ENCODE measurements at regions not wholly inside any gene's neighbourhood (a gene's known extent, or its start where the extent isn't known, plus 50 kb on each side); places are given as distances from the start of the nearest gene placed in this dataset.
"Not testable (repeated sequence)": the region's sequence is repeated elsewhere in the genome, so short reads cannot be mapped to it uniquely, and the experiment has no call there.

GRCh38 chr3:139136469-139137202, 91.9 kb upstream of the PRR23C start:
- H3K9me3 Mint-ChIP-seq: no peaks in the 10 kb centered on the region
- H3K9me3 ChIP-seq (ENCODE audit: low read depth): no peaks in the 10 kb centered on the region
- H3F3A ChIP-seq (ENCODE audit: low read depth): no peaks in the 10 kb centered on the region
- no peaks in the 10 kb centered on the region for H3K36me3 ChIP-seq
- no peaks in the 10 kb centered on the region for H3K4me1 Mint-ChIP-seq
- H4K20me1 ChIP-seq (ENCODE audit: low read depth): no peaks in the 10 kb centered on the region
- no peak overlapping the region for H3K4me3 ChIP-seq
- TF ChIP-seq EZH2phosphoT487 (IDR thresholded peaks at IDR 0.05): no peak
- no peak for TF ChIP-seq EZH2 (IDR thresholded peaks at IDR 0.05)
- no peak for TF ChIP-seq CTCF (IDR thresholded peaks at IDR 0.05)
- peaks cover 2% of the 10 kb centered on the region for H3K27me3 Mint-ChIP-seq (ENCODE audit: insufficient read depth, low read depth)
- H3K27me3 ChIP-seq: no peaks in the 10 kb centered on the region
- no peaks in the 10 kb centered on the region for H3K36me3 Mint-ChIP-seq
- H3K27ac ChIP-seq: no peak overlapping the region
- H3K9ac ChIP-seq: no peak overlapping the region
- H3K79me2 ChIP-seq (ENCODE audit: low read depth): no peaks in the 10 kb centered on the region
- no peak overlapping the region for H3K4me2 ChIP-seq
- no peak overlapping the region for H2AFZ ChIP-seq (replicated peaks)
- H3K4me1 ChIP-seq: no peaks in the 10 kb centered on the region
- no peak overlapping the region for H3K27ac Mint-ChIP-seq
- no peak for DNase-seq (ENCODE audit: low spot score)
- H3K4me3 Mint-ChIP-seq: no peak overlapping the region

DNA sequence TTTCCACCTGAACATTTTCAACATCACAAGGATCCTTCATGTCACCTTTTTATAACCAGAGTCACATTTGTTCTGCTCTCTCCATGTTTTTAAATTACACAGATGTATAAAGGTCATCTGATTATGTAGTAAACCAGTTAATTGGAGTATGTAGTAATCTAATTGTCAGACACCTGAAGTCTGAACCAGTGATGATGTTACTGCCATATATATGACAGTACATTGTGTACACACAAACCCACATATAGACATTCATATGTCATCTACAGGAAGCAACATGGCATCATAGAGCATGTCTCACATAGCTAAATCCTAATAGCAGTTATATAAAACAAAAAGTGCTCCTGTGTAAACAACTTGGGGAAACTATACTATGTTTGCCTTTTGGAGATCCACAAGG, 95.9 kb upstream of the PRR23C start:
- no peak for TF ChIP-seq CTCF (IDR thresholded peaks at IDR 0.05)
- TF ChIP-seq EZH2 (IDR thresholded peaks at IDR 0.05): no peak
- TF ChIP-seq EZH2phosphoT487 (IDR thresholded peaks at IDR 0.05): no peak

GRCh38 chr3:139145980-139146379, 101.3 kb upstream of the PRR23C start:
- not testable (repeated sequence) for H3K36me3 ChIP-seq; H3K9ac ChIP-seq; H3K27ac ChIP-seq; H3K27me3 ChIP-seq; H3K4me1 Mint-ChIP-seq; DNase-seq (ENCODE audit: low spot score); H3K4me1 ChIP-seq; H3K4me3 ChIP-seq; H3K27ac Mint-ChIP-seq; H2AFZ ChIP-seq (replicated peaks); H3K9me3 ChIP-seq (ENCODE audit: low read depth); H3K27me3 Mint-ChIP-seq (ENCODE audit: insufficient read depth, low read depth); H3K36me3 Mint-ChIP-seq; H3K4me3 Mint-ChIP-seq; H4K20me1 ChIP-seq (ENCODE audit: low read depth); H3K4me2 ChIP-seq; H3K79me2 ChIP-seq (ENCODE audit: low read depth); H3F3A ChIP-seq (ENCODE audit: low read depth)
- peaks cover 14% of the 10 kb centered on the region for H3K9me3 Mint-ChIP-seq

More for the DNA sequence above, 95.9 kb upstream of the PRR23C start:
- H3F3A ChIP-seq (ENCODE audit: low read depth): no peaks in the 10 kb centered on the region
- no peaks in the 10 kb centered on the region for H3K4me1 ChIP-seq
- no peak for DNase-seq (ENCODE audit: low spot score)
- Mint-ChIP-seq H3K36me3 (no peaks in the 10 kb centered on the region), H3K4me1 (no peaks in the 10 kb centered on the region), H3K9me3 (peaks cover 2% of the 10 kb centered on the region), H3K27me3 (ENCODE audit: insufficient read depth, low read depth) (no peaks in the 10 kb centered on the region), H3K27ac (no peak overlapping the region), H3K4me3 (no peak overlapping the region)
- no peaks in the 10 kb centered on the region for H3K27me3 ChIP-seq
- H3K9me3 ChIP-seq (ENCODE audit: low read depth): no peaks in the 10 kb centered on the region
- H3K79me2 ChIP-seq (ENCODE audit: low read depth): no peaks in the 10 kb centered on the region
- no peaks in the 10 kb centered on the region for H3K36me3 ChIP-seq
- H3K9ac ChIP-seq: no peak overlapping the region
- H2AFZ ChIP-seq (replicated peaks): no peak overlapping the region
- H3K27ac ChIP-seq: no peak overlapping the region
- H4K20me1 ChIP-seq (ENCODE audit: low read depth): no peaks in the 10 kb centered on the region
- H3K4me2 ChIP-seq: no peak overlapping the region
- no peak overlapping the region for H3K4me3 ChIP-seq

DNA sequence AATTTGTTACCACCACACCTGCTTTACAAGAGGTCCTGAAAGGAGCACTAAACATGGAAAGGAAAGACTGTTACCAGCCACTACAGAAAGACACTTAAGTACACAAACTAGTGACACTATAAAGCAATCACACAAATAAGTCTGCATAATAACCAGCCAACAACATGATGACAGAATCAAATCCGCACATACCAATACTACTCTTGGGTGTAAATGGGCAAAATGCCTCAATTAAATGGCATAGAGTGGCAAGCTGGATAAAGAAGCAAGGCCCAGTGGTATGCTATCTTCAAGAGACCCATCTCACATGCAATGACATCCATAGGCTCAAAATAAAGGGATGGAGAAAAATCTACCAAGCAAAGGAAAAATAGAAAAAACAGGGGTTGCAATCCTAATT, 106.8 kb upstream of the PRR23C start:
- Mint-ChIP-seq H3K4me1 (no peaks in the 10 kb centered on the region), H3K4me3 (no peak overlapping the region), H3K36me3 (peaks cover under 1% of the 10 kb centered on the region), H3K27me3 (ENCODE audit: insufficient read depth, low read depth) (peaks cover 4% of the 10 kb centered on the region), H3K27ac (no peak overlapping the region), H3K9me3 (peaks cover 10% of the 10 kb centered on the region)
- no peaks in the 10 kb centered on the region for H3K4me1 ChIP-seq
- no peaks in the 10 kb centered on the region for H3K9me3 ChIP-seq (ENCODE audit: low read depth)
- H3K27me3 ChIP-seq: no peaks in the 10 kb centered on the region
- H3K79me2 ChIP-seq (ENCODE audit: low read depth): no peaks in the 10 kb centered on the region
- TF ChIP-seq EZH2 (IDR thresholded peaks at IDR 0.05): no peak
- TF ChIP-seq EZH2phosphoT487 (IDR thresholded peaks at IDR 0.05): no peak
- no peak for TF ChIP-seq CTCF (IDR thresholded peaks at IDR 0.05)
- no peak overlapping the region for H2AFZ ChIP-seq (replicated peaks)
- no peak overlapping the region for H3K4me3 ChIP-seq
- H3F3A ChIP-seq (ENCODE audit: low read depth): no peaks in the 10 kb centered on the region
- H4K20me1 ChIP-seq (ENCODE audit: low read depth): no peaks in the 10 kb centered on the region
- H3K4me2 ChIP-seq: no peak overlapping the region
- no peak overlapping the region for H3K27ac ChIP-seq
- H3K36me3 ChIP-seq: no peaks in the 10 kb centered on the region
- no peak for DNase-seq (ENCODE audit: low spot score)
- H3K9ac ChIP-seq: no peak overlapping the region

DNA sequence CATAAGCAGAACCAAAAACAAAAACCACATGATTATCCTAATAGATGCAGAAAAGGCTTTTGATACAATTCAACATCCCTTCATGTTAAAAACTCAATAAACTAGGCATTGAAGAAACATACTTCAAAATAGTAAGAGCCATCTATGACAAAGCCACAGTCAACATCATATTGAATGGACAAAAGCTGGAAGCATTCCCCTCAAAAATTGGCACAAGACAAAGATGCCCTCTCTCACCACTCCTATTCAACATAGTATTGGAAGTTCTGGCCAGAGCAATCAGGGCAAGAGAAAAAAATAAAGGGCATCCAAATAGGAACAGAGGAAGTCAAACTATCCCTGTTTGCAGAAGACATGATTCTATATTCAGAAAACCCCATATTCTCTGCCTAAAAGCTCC, 108.7 kb upstream of the PRR23C start:
- not testable (repeated sequence) for H2AFZ ChIP-seq (replicated peaks); H3K4me3 ChIP-seq; H3K79me2 ChIP-seq (ENCODE audit: low read depth); H3K36me3 Mint-ChIP-seq; H3K27me3 ChIP-seq; H3K9me3 ChIP-seq (ENCODE audit: low read depth); DNase-seq (ENCODE audit: low spot score); H3K4me3 Mint-ChIP-seq; H3K4me2 ChIP-seq; H3F3A ChIP-seq (ENCODE audit: low read depth); H3K27ac Mint-ChIP-seq; H3K9ac ChIP-seq; H3K4me1 Mint-ChIP-seq; H3K4me1 ChIP-seq; H3K27ac ChIP-seq; H4K20me1 ChIP-seq (ENCODE audit: low read depth); H3K27me3 Mint-ChIP-seq (ENCODE audit: insufficient read depth, low read depth); H3K36me3 ChIP-seq; H3K9me3 Mint-ChIP-seq

Data from neural progenitor cell (in vitro differentiated cells).